H1 (cell line): ENCODE measurements at regions not wholly inside any gene's neighbourhood (a gene's known extent, or its start where the extent isn't known, plus 50 kb on each side); places are given as distances from the start of the nearest gene placed in this dataset.

Experiments used
- CTCF ChIA-PET: fragments of 300-600 bp; sonication (Branson Sonifier 250); formaldehyde crosslinking; loops from one replicate; lab custom pipeline; 2021; ENCODE audit not compliant: partially characterized antibody; lab: Charles Lee
- POLR2A ChIA-PET: fragments of 300-600 bp; sonication (Branson Sonifier 250); formaldehyde crosslinking; loops from one replicate; lab custom pipeline; 2021; ENCODE audit warnings: inconsistent platforms; ENCODE audit not compliant: partially characterized antibody; lab: Charles Lee
- DNase-seq, 2 experiments: peaks; one replicate each; pipeline versions ENCODE4 v3.0.0 to v3.0.0-alpha.2; 2010 to 2022; ENCODE audit warnings: low spot score in 2 of 2, low read depth in 1 of 2, mixed read lengths in 1 of 2
- FAIRE-seq: peaks from 2 replicates; lab custom pipeline; 2011; peaks lifted over from hg19 to GRCh38; lab: Jason Lieb, UNC
- H2AFZ ChIP-seq: 2 replicates; pipeline ENCODE4 v1.8.1; 2012; ENCODE audit warnings: low read length, inconsistent platforms
- H2AK5ac ChIP-seq: 2 replicates; pipeline ENCODE4 v1.6.1; 2013; ENCODE audit warnings: low read depth, low read length
- H2BK120ac ChIP-seq: replicated peaks from 2 replicates; pipeline ENCODE3; 2013; ENCODE audit warnings: low read depth, low read length, inconsistent platforms
- H2BK12ac ChIP-seq: 2 replicates; pipeline ENCODE4 v1.6.1; 2013; ENCODE audit warnings: low read depth, low read length
- H2BK15ac ChIP-seq: 2 replicates; pipeline ENCODE4 v1.6.1; 2013; ENCODE audit warnings: low read length
- H2BK20ac ChIP-seq: 2 replicates; pipeline ENCODE4 v1.6.1; 2013; ENCODE audit warnings: low read length
- H2BK5ac ChIP-seq: 2 replicates; pipeline ENCODE4 v1.6.1; 2013; ENCODE audit warnings: low read depth, low read length
- H3K14ac ChIP-seq: 2 replicates; pipeline ENCODE4 v1.6.1; 2013; ENCODE audit warnings: inconsistent platforms; ENCODE audit not compliant: insufficient read length
- H3K18ac ChIP-seq: 2 replicates; pipeline ENCODE4 v1.6.1; 2013; ENCODE audit warnings: low read length; ENCODE audit errors: extremely low read depth
- H3K23ac ChIP-seq: 2 replicates; pipeline ENCODE4 v1.6.1; 2013; ENCODE audit warnings: inconsistent platforms; ENCODE audit not compliant: insufficient read length
- H3K23me2 ChIP-seq: 2 replicates; pipeline ENCODE4 v1.6.1; 2013; ENCODE audit warnings: low read depth, low read length
- H3K27ac ChIP-seq: 2 replicates; pipeline ENCODE4 v1.6.1; 2011; ENCODE audit warnings: low read depth, low read length, inconsistent platforms
- H3K27me3 ChIP-seq, 4 experiments: replicated peaks in 1 of 4; 1 replicate in 1 of 4; 2 replicates in 3 of 4; pipeline versions ENCODE4 v1.6.1 to v1.8.1; 2011 to 2013; ENCODE audit warnings: low read length in 3 of 4, mild to moderate bottlenecking in 3 of 4, inconsistent platforms in 2 of 4, mixed read lengths in 2 of 4, moderate library complexity in 1 of 4; ENCODE audit not compliant: control insufficient read depth in 3 of 4, insufficient read depth in 3 of 4; ENCODE audit errors: extremely low read depth in 1 of 4
- H3K36me3 ChIP-seq, 4 experiments: 2 replicates each; pipeline versions ENCODE4 v1.6.1 to v1.8.1; 2011 to 2013; ENCODE audit warnings: mild to moderate bottlenecking in 4 of 4, low read length in 3 of 4, moderate library complexity in 2 of 4, control low read depth in 1 of 4, inconsistent platforms in 1 of 4; ENCODE audit not compliant: insufficient read depth in 4 of 4, control insufficient read depth in 2 of 4
- H3K4ac ChIP-seq: replicated peaks from 2 replicates; pipeline ENCODE3; 2013; ENCODE audit warnings: low read length, low read depth, mixed read lengths, inconsistent platforms; ENCODE audit not compliant: insufficient read length
- H3K4me1 ChIP-seq, 4 experiments: replicated peaks in 1 of 4; 1 replicate in 1 of 4; 2 replicates in 3 of 4; pipeline versions ENCODE4 v1.6.1 to v1.8.1; 2011 to 2013; ENCODE audit warnings: low read length in 3 of 4, inconsistent platforms in 2 of 4, mixed read lengths in 1 of 4; ENCODE audit not compliant: insufficient read depth in 4 of 4, control insufficient read depth in 3 of 4
- H3K4me2 ChIP-seq, 2 experiments: 2 replicates each; pipeline versions ENCODE4 v1.6.1 to v1.8.1; 2011 to 2013; ENCODE audit warnings: low read depth in 2 of 2, low read length in 2 of 2, control low read depth in 1 of 2, inconsistent platforms in 1 of 2, mild to moderate bottlenecking in 1 of 2; ENCODE audit not compliant: insufficient read depth in 1 of 2
- H3K4me3 ChIP-seq, 4 experiments: fragments of 200-600, 300-600 bp in 1 of 4; sonication (generic), shearing (Covaris generic), sonication (Bioruptor Twin) in 1 of 4; 2 replicates each; pipeline versions ENCODE4 v1.5.1 to v1.8.1; 2011 to 2016; ENCODE audit warnings: low read length in 4 of 4, low read depth in 3 of 4, control low read depth in 2 of 4, inconsistent platforms in 2 of 4, mild to moderate bottlenecking in 2 of 4, mixed read lengths in 1 of 4, moderate library complexity in 1 of 4; ENCODE audit not compliant: insufficient read depth in 2 of 4; ENCODE audit errors: extremely low read depth in 1 of 4
- H3K56ac ChIP-seq: replicated peaks from 2 replicates; pipeline ENCODE3; 2013; ENCODE audit warnings: low read depth, mild to moderate bottlenecking, mixed read lengths, low read length, inconsistent platforms; ENCODE audit not compliant: insufficient read length
- H3K79me1 ChIP-seq: 2 replicates; pipeline ENCODE4 v1.6.1; 2013; ENCODE audit warnings: low read depth, low read length, control low read depth
- H3K79me2 ChIP-seq, 2 experiments: 2 replicates each; pipeline versions ENCODE4 v1.6.1 to v1.8.1; 2012 to 2013; ENCODE audit warnings: low read length in 2 of 2, mild to moderate bottlenecking in 2 of 2, inconsistent platforms in 1 of 2; ENCODE audit not compliant: insufficient read depth in 2 of 2, control insufficient read depth in 1 of 2
- H3K9ac ChIP-seq, 4 experiments: replicated peaks in 1 of 4; 1 replicate in 1 of 4; 2 replicates in 3 of 4; pipeline versions ENCODE4 v1.6.1 to v1.8.1; 2011 to 2013; ENCODE audit warnings: low read depth in 3 of 4, low read length in 3 of 4, control low read depth in 2 of 4, mild to moderate bottlenecking in 2 of 4, moderate library complexity in 2 of 4, inconsistent platforms in 1 of 4; ENCODE audit errors: extremely low read depth in 1 of 4
- H3K9me3 ChIP-seq, 2 experiments: 2 replicates each; pipeline versions ENCODE4 v1.6.1 to v1.8.1; 2012 to 2013; ENCODE audit warnings: mild to moderate bottlenecking in 2 of 2, moderate library complexity in 2 of 2, control low read depth in 1 of 2, inconsistent platforms in 1 of 2, low read depth in 1 of 2, low read length in 1 of 2, mixed read lengths in 1 of 2; ENCODE audit not compliant: insufficient read depth in 2 of 2
- H4K20me1 ChIP-seq, 2 experiments: replicated peaks in 1 of 2; 2 replicates each; pipeline versions ENCODE3 to v1.8.1; 2011 to 2013; ENCODE audit warnings: inconsistent platforms in 2 of 2, low read length in 2 of 2, mild to moderate bottlenecking in 1 of 2; ENCODE audit not compliant: insufficient read depth in 2 of 2, control insufficient read depth in 1 of 2
- H4K5ac ChIP-seq: 2 replicates; pipeline ENCODE4 v1.6.1; 2013; ENCODE audit warnings: low read length, low read depth, mixed read lengths, inconsistent platforms; ENCODE audit not compliant: insufficient read length
- H4K8ac ChIP-seq: 2 replicates; pipeline ENCODE4 v1.8.0; 2013; ENCODE audit warnings: mild to moderate bottlenecking, moderate library complexity, low read length, inconsistent platforms; ENCODE audit not compliant: insufficient read depth; ENCODE audit errors: extremely low read depth
- H4K91ac ChIP-seq: replicated peaks from 2 replicates; pipeline ENCODE3; 2013; ENCODE audit warnings: low read length, mixed read lengths, inconsistent platforms; ENCODE audit not compliant: insufficient read length
- ATF3 ChIP-seq: IDR thresholded peaks from 2 replicates; pipeline ENCODE4 v1.6.1; 2011; ENCODE audit warnings: low read depth, mild to moderate bottlenecking, low read length; ENCODE audit not compliant: insufficient read depth
- CEBPB ChIP-seq: IDR thresholded peaks from 2 replicates; pipeline ENCODE4 v1.6.1; 2012; ENCODE audit warnings: low read depth, low read length
- CHD1 ChIP-seq: IDR thresholded peaks from 2 replicates; pipeline ENCODE4 v1.6.1; 2012; ENCODE audit warnings: low read depth, low read length, improper control_type of control experiment
- CHD2 ChIP-seq: IDR thresholded peaks from 2 replicates; pipeline ENCODE4 v1.6.1; 2012; ENCODE audit warnings: low read length, improper control_type of control experiment
- CREB1 ChIP-seq: IDR thresholded peaks from 2 replicates; pipeline ENCODE4 v1.6.1; 2012; ENCODE audit warnings: inconsistent platforms
- E2F6 ChIP-seq: IDR thresholded peaks from 2 replicates; pipeline ENCODE4 v1.6.1; 2012; ENCODE audit warnings: inconsistent platforms
- EGR1 ChIP-seq: IDR thresholded peaks from 2 replicates; pipeline ENCODE4 v1.6.1; 2011; ENCODE audit warnings: low read depth, low read length, borderline replicate concordance
- EZH2 ChIP-seq: fragments of 200-600 bp; sonication (generic); IDR thresholded peaks from 2 replicates; pipeline ENCODE4 v1.7.1; 2012; ENCODE audit warnings: low read depth, mild to moderate bottlenecking, moderate library complexity, low read length, inconsistent platforms; ENCODE audit not compliant: severe bottlenecking
- GABPA ChIP-seq: IDR thresholded peaks from 2 replicates; pipeline ENCODE4 v1.6.1; 2011; ENCODE audit warnings: mild to moderate bottlenecking, low read length, moderate library complexity, borderline replicate concordance; ENCODE audit not compliant: insufficient read depth
- HDAC6 ChIP-seq: IDR thresholded peaks from one replicate; pipeline ENCODE4 v1.7.1; 2012; ENCODE audit warnings: low read depth, mild to moderate bottlenecking, inconsistent platforms, low read length, moderate library complexity
- PHF8 ChIP-seq: fragments of 200-600 bp; sonication (generic); conservative IDR thresholded peaks from 2 replicates; pipeline ENCODE4 v1.7.1; 2012; ENCODE audit warnings: low read depth, mild to moderate bottlenecking, inconsistent platforms, low read length, moderate library complexity
- POLR2A ChIP-seq, 2 experiments: IDR thresholded peaks; 1 replicate in 1 of 2; 2 replicates in 1 of 2; pipeline ENCODE4 v1.6.1; 2011; ENCODE audit warnings: low read depth in 2 of 2, low read length in 2 of 2, mild to moderate bottlenecking in 2 of 2; ENCODE audit errors: control extremely low read depth in 1 of 2
- SP2 ChIP-seq: IDR thresholded peaks from 2 replicates; pipeline ENCODE4 v1.6.1; 2012; ENCODE audit warnings: mild to moderate bottlenecking, low read length, inconsistent platforms
- TAF1 ChIP-seq: IDR thresholded peaks from 2 replicates; pipeline ENCODE4 v1.6.1; 2011; ENCODE audit warnings: mild to moderate bottlenecking, low read depth, low read length
- TAF7 ChIP-seq: optimal IDR thresholded peaks from 2 replicates; pipeline ENCODE3; 2011; ENCODE audit warnings: low read depth, mild to moderate bottlenecking, inconsistent platforms, low read length, moderate library complexity, borderline replicate concordance
- TBP ChIP-seq: IDR thresholded peaks from 2 replicates; pipeline ENCODE4 v1.6.1; 2011; ENCODE audit warnings: low read depth, low read length, improper control_type of control experiment
- YY1 ChIP-seq: IDR thresholded peaks from 2 replicates; pipeline ENCODE4 v1.6.1; 2011; ENCODE audit warnings: low read depth, mild to moderate bottlenecking, low read length

GRCh38 chr5:142473038-142473437, 148.2 kb upstream of the SPRY4 start:
- no peaks in the 10 kb centered on the region for H3K79me1 ChIP-seq
- H3K4me1 ChIP-seq: peaks cover 3 to 17% (median 10%) of the 10 kb centered on the region in 4 experiments
- no peak overlapping the region for H3K56ac ChIP-seq
- no peaks in the 10 kb centered on the region for H3K79me2 ChIP-seq
- H2BK5ac ChIP-seq: no peak overlapping the region
- no peak overlapping the region for H2AFZ ChIP-seq
- no peaks in the 10 kb centered on the region for H3K27me3 ChIP-seq
- no peak overlapping the region for H3K18ac ChIP-seq
- no peak overlapping the region for H3K9ac ChIP-seq
- H2BK12ac ChIP-seq: peak overlapping the region; percentile 64; the same call in 1 of the 2 replicates
- no peak for FAIRE-seq
- H4K8ac ChIP-seq: no peak overlapping the region
- no peak overlapping the region for H3K23ac ChIP-seq
- no peaks in the 10 kb centered on the region for H3K9me3 ChIP-seq
- no peak overlapping the region for H3K14ac ChIP-seq
- no peak overlapping the region for H3K4me2 ChIP-seq
- H3K27ac ChIP-seq: no peak overlapping the region
- no peak overlapping the region for H2BK15ac ChIP-seq
- no peaks in the 10 kb centered on the region for H3K36me3 ChIP-seq
- H3K23me2 ChIP-seq: no peaks in the 10 kb centered on the region
- H2BK20ac ChIP-seq: 0 out of 2 replicates have a peak overlapping the region, but pooled peaks have one; percentile 25
- H4K91ac ChIP-seq: no peak overlapping the region
- no peak overlapping the region for H4K5ac ChIP-seq
- H3K4me3 ChIP-seq: no peak overlapping the region
- H2BK120ac ChIP-seq: no peak overlapping the region
- no peak for DNase-seq
- no peak overlapping the region for H3K4ac ChIP-seq
- POLR2A ChIA-PET: no interaction called here
- H2AK5ac ChIP-seq: no peak overlapping the region
- H4K20me1 ChIP-seq: no peaks in the 10 kb centered on the region
- CTCF ChIA-PET: interaction anchor here (0.9 kb wide), 1 partner anchor 151 kb away, joined by 3 read pairs; no protein-coding TSS in a partner anchor
- TF ChIP-seq ATF3 (no peak), TBP (no peak), TAF7 (no peak), EZH2 (no peak), CHD2 (no peak), HDAC6 (no peak), YY1 (no peak), EGR1 (no peak), CREB1 (no peak), CEBPB (no peak), CHD1 (no peak), PHF8 (no peak), TAF1 (no peak), POLR2A (IDR thresholded peaks at IDR 0.05; ENCODE audit: control extremely low read depth in 1 of 2, low read depth in 2 of 2, low read length in 2 of 2) (no peak), E2F6 (no peak), SP2 (no peak), GABPA (no peak)
